Keratinocyte (primary cell): ENCODE measurements at regions not wholly inside any gene's neighbourhood (a gene's known extent, or its start where the extent isn't known, plus 50 kb on each side); places are given as distances from the start of the nearest gene placed in this dataset.

ENCODE experiments used
- DNase-seq: peaks from one replicate; pipeline ENCODE4 v3.0.0-alpha.2; 2011; ENCODE audit warnings: low read depth, missing footprints, low spot score
- FAIRE-seq: peaks from 2 replicates; lab custom pipeline; 2011; peaks lifted over from hg19 to GRCh38; lab: Jason Lieb, UNC
- H2AFZ ChIP-seq: 2 replicates; pipeline ENCODE4 v1.6.0; 2012; ENCODE audit warnings: low read length, control low read depth, inconsistent platforms; ENCODE audit not compliant: control insufficient read depth
- H3K27ac ChIP-seq: 2 replicates; pipeline ENCODE4 v1.5.1; 2011; ENCODE audit warnings: low read length; ENCODE audit not compliant: control insufficient read depth, insufficient read depth
- H3K27me3 ChIP-seq: 3 replicates; pipeline ENCODE4 v1.6.0; 2011; ENCODE audit warnings: low read length; ENCODE audit not compliant: control insufficient read depth, insufficient read depth; ENCODE audit errors: extremely low read depth
- H3K36me3 ChIP-seq, 2 experiments: 2 replicates in 1 of 2; 3 replicates in 1 of 2; pipeline ENCODE4 v1.5.1; 2011; ENCODE audit warnings: low read length in 2 of 2, mild to moderate bottlenecking in 1 of 2; ENCODE audit not compliant: control insufficient read depth in 2 of 2, insufficient read depth in 2 of 2; ENCODE audit errors: extremely low read depth in 1 of 2
- H3K4me1 ChIP-seq: 3 replicates; pipeline ENCODE4 v1.5.1; 2011; ENCODE audit warnings: low read length; ENCODE audit not compliant: control insufficient read depth, insufficient read depth; ENCODE audit errors: extremely low read depth
- H3K4me2 ChIP-seq: 3 replicates; pipeline ENCODE4 v1.6.0; 2011; ENCODE audit warnings: low read depth, low read length; ENCODE audit not compliant: control insufficient read depth, insufficient read depth; ENCODE audit errors: extremely low read depth
- H3K4me3 ChIP-seq, 3 experiments: fragments of 200-600 bp in 1 of 3; sonication (generic) in 1 of 3; 2 replicates in 2 of 3; 3 replicates in 1 of 3; pipeline ENCODE4 v1.5.1; 2011 to 2016; ENCODE audit warnings: low read length in 3 of 3, mild to moderate bottlenecking in 3 of 3, control low read depth in 2 of 3, inconsistent platforms in 1 of 3, low read depth in 1 of 3, mixed read lengths in 1 of 3, mixed run types in 1 of 3, moderate library complexity in 1 of 3; ENCODE audit not compliant: control insufficient read depth in 2 of 3, insufficient read depth in 2 of 3; ENCODE audit errors: extremely low read depth in 1 of 3
- H3K79me2 ChIP-seq: 2 replicates; pipeline ENCODE4 v1.6.0; 2012; ENCODE audit warnings: low read length; ENCODE audit not compliant: control insufficient read depth, insufficient read depth
- H3K9ac ChIP-seq: 3 replicates; pipeline ENCODE4 v1.6.0; 2011; ENCODE audit warnings: low read length; ENCODE audit not compliant: control insufficient read depth, insufficient read depth; ENCODE audit errors: extremely low read depth
- H3K9me1 ChIP-seq: 3 replicates; pipeline ENCODE4 v1.6.0; 2011; ENCODE audit warnings: low read length; ENCODE audit not compliant: control insufficient read depth, insufficient read depth; ENCODE audit errors: extremely low read depth
- H3K9me3 ChIP-seq: 2 replicates; pipeline ENCODE4 v1.5.1; 2012; ENCODE audit warnings: low read depth, low read length; ENCODE audit not compliant: control insufficient read depth
- H4K20me1 ChIP-seq: 3 replicates; pipeline ENCODE4 v1.6.0; 2011; ENCODE audit warnings: low read length; ENCODE audit not compliant: control insufficient read depth, insufficient read depth; ENCODE audit errors: extremely low read depth
- CTCF ChIP-seq, 3 experiments: IDR thresholded peaks in 1 of 3; conservative IDR thresholded peaks in 1 of 3; optimal IDR thresholded peaks in 1 of 3; 2 replicates in 2 of 3; 3 replicates in 1 of 3; pipeline versions ENCODE3 to v1.5.1; 2011; ENCODE audit warnings: low read length in 3 of 3, mild to moderate bottlenecking in 3 of 3, moderate library complexity in 2 of 3, control low read depth in 1 of 3, inconsistent platforms in 1 of 3; ENCODE audit not compliant: insufficient read depth in 2 of 3; ENCODE audit errors: extremely low read depth in 1 of 3
- EZH2 ChIP-seq: IDR thresholded peaks from one replicate; pipeline ENCODE4 v1.6.1; 2012; ENCODE audit warnings: inconsistent platforms, mild to moderate bottlenecking, low read length, moderate library complexity
- dilution Hi-C: fragments of 300-500 bp; cut with MboI; formaldehyde crosslinking; loops from one replicate; pipeline ENCODE4 v1.7.0; 2020; ENCODE audit warnings: low sequenced_read_pairs; ENCODE audit not compliant: extremely low pct_ligation_motif_present

- peaks cover under 1% of the 10 kb centered on the region for H3K4me1 ChIP-seq
- no peak for TF ChIP-seq CTCF (optimal IDR thresholded peaks at IDR 0.05 in 1 of 3, IDR thresholded peaks at IDR 0.05 in 1 of 3, conservative IDR thresholded peaks at IDR 0.05 in 1 of 3; ENCODE audit: extremely low read depth in 1 of 3, insufficient read depth in 2 of 3, low read length in 3 of 3)
- TF ChIP-seq EZH2 = no peak
- no peak overlapping the region for H3K27ac ChIP-seq
- H3K79me2 ChIP-seq = no peaks in the 10 kb centered on the region
- H3K9me1 ChIP-seq = no peaks in the 10 kb centered on the region
- no peaks in the 10 kb centered on the region for H3K27me3 ChIP-seq
- no peak for DNase-seq
- H2AFZ ChIP-seq = no peak overlapping the region
- FAIRE-seq = no peak
- H3K9me3 ChIP-seq = peaks cover 4% of the 10 kb centered on the region
- no peak overlapping the region for H3K4me2 ChIP-seq
- H3K36me3 ChIP-seq = no peaks in the 10 kb centered on the region
- H3K4me3 ChIP-seq = no peak overlapping the region
- H3K9ac ChIP-seq = no peak overlapping the region
- H4K20me1 ChIP-seq = no peaks in the 10 kb centered on the region
- dilution Hi-C loops = no loop called here
Observed at GRCh38 chr6:134599079-134599478, 281.2 kb upstream of the SGK1 start.

- no peak for DNase-seq
- H3K9ac ChIP-seq = no peak overlapping the region
- peaks cover 4% of the 10 kb centered on the region for H3K9me3 ChIP-seq
- H3K4me1 ChIP-seq = peaks cover 13% of the 10 kb centered on the region
- H2AFZ ChIP-seq = no peak overlapping the region
- H3K27me3 ChIP-seq = no peaks in the 10 kb centered on the region
- dilution Hi-C loops = no loop called here
- H3K4me3 ChIP-seq = no peak overlapping the region
- no peaks in the 10 kb centered on the region for H4K20me1 ChIP-seq
- no peak overlapping the region for H3K27ac ChIP-seq
- H3K9me1 ChIP-seq = no peaks in the 10 kb centered on the region
- no peaks in the 10 kb centered on the region for H3K36me3 ChIP-seq
- no peaks in the 10 kb centered on the region for H3K79me2 ChIP-seq
- no peak for FAIRE-seq
- TF ChIP-seq CTCF (optimal IDR thresholded peaks at IDR 0.05 in 1 of 3, IDR thresholded peaks at IDR 0.05 in 1 of 3, conservative IDR thresholded peaks at IDR 0.05 in 1 of 3; ENCODE audit: extremely low read depth in 1 of 3, insufficient read depth in 2 of 3, low read length in 3 of 3) = no peak
- TF ChIP-seq EZH2 = no peak
- no peak overlapping the region for H3K4me2 ChIP-seq
Observed at GRCh38 chr6:134596191-134596590, 278.3 kb upstream of the SGK1 start.
